Stimulated activated CD8-positive, alpha-beta memory T cell treated with anti-CD3 and anti-CD28 coated beads, Interleukin-12 subunit alpha, Interleukin-12 subunit beta, amount 100 ng/mL, for 24 hours (primary cell): ENCODE measurements at regions not wholly inside any gene's neighbourhood (a gene's known extent, or its start where the extent isn't known, plus 50 kb on each side); places are given as distances from the start of the nearest gene placed in this dataset.

Experiments used
- DNase-seq: peaks from one replicate; pipeline ENCODE4 v3.0.0-alpha.2; 2020; ENCODE audit errors: extremely low read depth

- DNase-seq = no peak
These were observed 234.4 kb upstream of the PMFBP1 start for GRCh38 chr16:72406390-72406789.

GRCh38 chr16:72404299-72404698 is 232.3 kb upstream of the PMFBP1 start:
- no peak for DNase-seq

DNA sequence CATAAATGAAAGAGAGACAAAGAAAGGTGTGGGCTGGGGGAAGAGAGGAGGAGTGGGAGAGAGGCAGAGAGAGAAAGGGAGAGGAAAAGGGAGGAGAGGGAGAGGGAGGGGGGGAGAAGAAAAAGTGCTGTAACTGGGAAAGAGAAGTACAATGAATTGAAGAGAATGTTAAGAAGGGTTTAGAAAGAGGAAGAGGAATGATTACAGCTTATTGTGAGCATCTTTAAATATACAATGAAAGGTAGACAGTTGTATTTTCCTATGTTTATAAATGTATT is 229.1 kb upstream of the PMFBP1 start:
- no peak for DNase-seq

DNA sequence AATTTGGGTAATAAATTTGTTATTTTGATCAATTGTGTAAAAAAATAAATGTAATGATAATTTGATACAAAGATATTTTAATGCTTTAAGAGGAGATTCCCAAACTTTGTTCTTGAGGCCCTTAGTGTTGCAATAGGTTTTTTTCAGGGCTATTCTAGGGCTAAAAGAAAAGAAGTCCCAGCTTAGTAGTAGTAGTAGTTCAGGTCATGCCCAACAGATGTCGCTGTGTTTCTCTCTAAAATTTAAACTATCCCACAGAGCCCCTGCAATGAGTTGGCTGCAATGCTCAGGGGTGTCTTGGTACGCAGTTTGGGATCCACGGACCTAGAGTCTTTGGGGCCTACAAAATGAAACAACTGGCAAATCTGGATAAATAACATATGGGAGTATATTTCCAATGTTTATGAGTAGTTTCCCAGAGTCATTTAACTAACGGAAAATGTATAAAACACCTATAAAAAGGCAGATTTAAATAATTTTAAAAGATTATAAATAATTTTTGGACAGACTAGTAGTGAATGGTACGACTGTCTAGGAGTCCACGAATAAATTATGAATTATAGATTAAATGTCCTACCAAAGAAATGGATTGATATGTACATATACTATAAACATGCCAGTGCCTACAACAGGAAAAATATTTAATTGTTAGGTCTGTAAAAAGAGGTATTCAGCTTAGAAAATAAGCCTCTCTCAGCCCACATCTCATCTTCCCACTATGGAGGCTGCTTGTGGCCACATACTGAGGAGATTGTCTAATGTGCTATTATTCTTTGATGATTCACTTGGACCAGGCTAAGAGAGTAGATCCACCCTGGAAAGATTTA is 228.5 kb upstream of the PMFBP1 start:
- no peak for DNase-seq

- DNase-seq = no peak
These were observed 227.9 kb upstream of the PMFBP1 start for GRCh38 chr16:72399811-72400210.

DNA sequence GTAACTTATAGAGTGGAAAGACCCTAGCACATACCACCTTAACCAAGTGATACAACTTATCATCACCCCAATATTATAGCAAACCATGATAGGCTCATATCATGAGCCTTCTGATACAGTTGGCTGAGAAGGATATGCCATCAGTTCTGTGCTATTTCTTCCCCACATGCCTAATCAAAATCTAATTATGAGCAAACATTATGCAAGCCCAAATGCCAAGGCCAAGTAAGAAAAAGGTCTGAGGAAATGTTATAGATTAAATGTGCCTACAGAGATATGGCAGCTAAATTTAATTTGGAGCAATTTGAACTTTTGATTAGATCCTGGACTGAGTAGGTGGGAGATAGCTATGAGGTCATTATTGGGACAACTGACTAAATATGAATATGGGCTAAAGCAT is 225.9 kb upstream of the PMFBP1 start:
- no peak for DNase-seq

- DNase-seq = no peak
These were observed 222.6 kb upstream of the PMFBP1 start for GRCh38 chr16:72394526-72394925.

DNA sequence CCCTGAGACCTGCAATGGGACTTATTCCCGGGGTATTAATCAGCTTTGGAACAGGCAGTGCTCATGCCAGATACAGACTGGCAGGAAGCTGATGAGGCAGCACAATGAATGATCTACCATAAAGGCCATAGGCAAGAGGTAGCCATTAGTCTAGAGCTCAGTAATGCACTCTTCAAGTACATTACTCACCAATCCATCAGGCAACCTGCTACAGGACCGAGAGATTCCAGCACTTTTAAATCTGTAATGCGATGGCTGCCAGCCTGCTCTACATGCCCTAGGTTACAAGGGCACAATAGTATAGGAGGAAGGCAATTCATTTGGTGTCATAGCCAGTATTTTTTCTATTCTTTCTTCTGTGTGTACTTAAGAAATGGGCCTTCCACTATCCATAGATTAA is 217.8 kb upstream of the PMFBP1 start:
- DNase-seq = no peak

DNA sequence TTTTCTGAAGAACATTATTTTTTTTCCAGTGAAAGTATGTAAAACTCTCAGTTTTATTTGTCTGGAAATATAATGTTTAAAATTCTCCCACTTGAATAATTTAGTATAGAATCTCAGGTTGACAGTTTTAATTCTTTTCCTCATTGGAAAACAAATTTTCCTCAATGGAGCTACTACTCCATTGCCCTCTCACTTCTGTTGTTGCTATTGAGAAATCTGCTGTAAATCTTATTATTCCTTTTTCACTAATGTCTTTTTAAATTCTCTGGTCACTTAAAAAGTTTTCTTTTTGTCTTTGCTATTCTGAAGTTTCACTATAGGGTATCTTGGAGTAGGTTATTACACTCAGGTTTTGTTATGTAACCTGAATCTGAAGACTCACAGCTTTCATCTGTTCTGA is 216.1 kb upstream of the PMFBP1 start:
- no peak for DNase-seq

- no peak for DNase-seq
These were observed 212.7 kb upstream of the PMFBP1 start for GRCh38 chr16:72384651-72385050.

- no peak for DNase-seq
These were observed 208.3 kb upstream of the PMFBP1 start for GRCh38 chr16:72380283-72380682.

DNA sequence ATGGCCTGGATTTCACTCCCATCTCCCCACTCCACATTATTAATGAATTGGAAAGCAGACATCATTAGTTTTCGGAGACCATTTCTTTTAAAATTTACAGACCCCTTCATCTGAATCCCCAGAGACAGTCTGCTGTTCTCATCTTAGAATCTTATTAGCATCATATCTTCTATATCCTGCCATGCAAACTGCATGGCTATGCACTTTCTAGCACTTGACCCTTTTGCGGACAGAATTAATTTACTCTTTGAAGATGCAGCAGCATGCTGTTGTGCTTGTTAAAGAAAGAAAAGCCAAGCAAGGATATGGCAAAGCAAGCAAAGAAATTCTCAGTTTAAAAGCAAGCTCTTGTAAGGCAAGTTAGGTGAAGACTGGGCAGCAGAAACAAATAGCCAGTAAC is 201.2 kb upstream of the PMFBP1 start:
- no peak for DNase-seq

DNA sequence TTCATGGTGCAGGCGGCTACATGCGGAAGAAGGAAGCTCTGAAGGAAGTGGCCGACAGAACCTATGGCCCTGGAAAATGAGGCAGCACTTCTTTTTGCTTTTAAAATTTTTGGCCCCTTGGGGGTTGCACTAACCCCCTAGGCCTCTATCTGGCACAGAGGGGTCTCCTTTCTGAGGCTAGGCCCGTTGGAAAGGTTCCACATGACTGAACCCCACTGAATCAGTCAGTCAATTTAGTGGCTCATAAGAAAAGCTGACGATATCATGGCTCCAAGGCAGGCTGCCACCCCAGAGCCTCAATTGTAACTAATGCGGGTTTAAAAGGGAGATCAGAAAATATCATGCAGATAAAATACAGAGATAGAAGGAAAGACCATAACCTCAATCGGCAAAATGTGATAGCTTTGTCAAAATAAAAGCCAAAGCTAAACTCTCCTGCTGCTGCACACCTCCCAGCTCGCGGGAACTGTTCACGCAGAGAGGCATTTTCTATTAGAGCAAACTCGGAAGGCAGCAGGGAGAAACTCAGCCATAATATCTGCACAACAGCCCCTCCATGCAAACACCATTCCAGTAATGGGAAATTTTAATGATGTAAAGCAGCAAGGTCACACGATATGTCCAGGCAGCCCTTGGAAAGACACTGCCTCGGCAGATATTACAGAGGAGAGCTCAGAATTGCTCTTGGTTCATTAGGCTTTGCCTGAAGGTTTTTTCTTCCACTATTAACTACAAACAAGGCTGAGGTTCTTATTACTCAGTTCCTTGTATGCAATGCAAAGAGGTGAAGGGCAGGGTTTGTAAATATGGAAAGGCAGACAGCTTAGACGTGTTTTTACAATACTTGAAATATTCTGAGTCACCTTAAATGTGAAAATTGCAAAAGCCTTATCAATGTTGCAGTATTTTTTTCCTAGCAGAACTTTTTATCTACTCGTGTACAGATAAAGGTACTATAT is 200.4 kb upstream of the PMFBP1 start:
- no peak for DNase-seq

DNA sequence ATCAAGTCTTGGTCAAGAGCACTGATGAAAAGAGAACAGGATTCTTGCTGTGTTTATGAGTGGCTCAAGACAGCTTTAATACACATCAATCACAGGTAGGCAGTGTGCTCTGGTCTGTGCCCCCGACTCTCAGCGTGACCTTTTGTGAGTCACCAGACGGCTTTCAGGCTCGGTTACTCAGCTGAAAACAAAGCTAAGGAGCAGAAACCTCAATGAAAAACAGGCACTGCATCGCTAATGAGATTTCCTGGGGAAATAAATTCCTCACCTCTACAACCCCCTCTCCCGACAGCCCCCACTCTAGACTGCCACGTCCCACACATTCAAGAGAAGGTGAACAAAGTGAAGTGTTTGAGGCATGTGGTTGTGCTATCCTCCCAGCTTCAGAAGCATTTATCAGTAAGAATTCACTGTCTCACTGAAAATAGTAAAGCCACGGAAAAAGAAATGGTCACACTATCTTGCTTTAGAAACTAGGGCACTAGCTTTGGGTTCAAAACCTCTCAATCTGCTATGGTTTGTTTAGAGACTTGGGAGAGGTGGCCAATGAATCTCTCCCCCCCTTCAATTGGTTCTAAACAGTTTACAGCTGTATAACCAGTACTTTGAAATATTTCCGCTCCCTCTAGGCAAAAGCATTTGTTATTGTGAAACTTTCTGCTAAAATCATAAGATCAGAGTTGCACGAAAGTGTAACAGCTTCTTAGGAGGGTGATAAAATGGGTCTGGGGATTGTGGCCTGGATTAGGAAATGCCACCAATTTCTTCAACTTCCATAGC is 199.5 kb upstream of the PMFBP1 start:
- no peak for DNase-seq

- no peak for DNase-seq
These were observed 197.3 kb upstream of the PMFBP1 start for GRCh38 chr16:72369274-72369673.

GRCh38 chr16:72367851-72368250 is 195.9 kb upstream of the PMFBP1 start:
- DNase-seq = no peak

- no peak for DNase-seq
These were observed 191.0 kb upstream of the PMFBP1 start for GRCh38 chr16:72362973-72363372.

GRCh38 chr16:72362476-72362875 is 190.5 kb upstream of the PMFBP1 start:
- DNase-seq = no peak

DNA sequence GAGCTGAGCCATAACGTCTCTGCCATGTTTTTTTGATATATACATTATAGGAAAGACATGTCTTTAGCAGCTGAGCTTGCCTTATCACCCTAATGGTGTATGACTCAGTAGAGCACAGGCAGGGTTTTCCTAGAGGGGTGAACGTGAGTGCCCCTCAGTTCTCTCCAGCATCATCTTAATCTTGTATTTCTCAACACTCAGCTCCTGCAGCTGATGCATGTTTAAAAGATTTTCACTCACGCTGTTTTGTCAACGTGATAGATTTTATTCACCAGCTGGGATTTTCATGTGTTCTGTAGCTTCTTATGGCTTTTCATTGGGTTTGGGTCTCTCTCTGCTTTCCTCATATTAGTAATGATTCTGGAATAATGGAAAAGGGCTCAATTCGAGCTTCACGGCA is 186.0 kb upstream of the PMFBP1 start:
- DNase-seq = no peak

DNA sequence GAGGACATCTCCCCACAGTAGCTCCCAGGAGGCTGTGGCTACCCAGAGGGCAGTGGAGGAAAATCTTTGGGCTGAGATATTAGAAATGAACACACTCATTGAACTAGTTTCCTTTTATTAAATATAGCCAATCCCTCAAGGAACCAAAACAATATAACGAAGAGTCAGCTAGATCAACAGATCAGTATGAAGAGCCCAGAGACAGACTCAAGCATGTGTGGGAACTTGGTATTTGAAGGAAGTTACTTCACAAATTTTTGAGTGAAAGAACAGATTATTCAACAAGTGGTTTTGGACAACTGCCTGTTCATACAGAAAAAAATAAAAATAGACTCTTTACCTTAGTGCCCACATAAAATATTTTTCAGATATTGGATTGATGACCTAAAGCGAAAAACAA is 183.6 kb upstream of the PMFBP1 start:
- DNase-seq = no peak

- no peak for DNase-seq
These were observed 177.8 kb upstream of the PMFBP1 start for GRCh38 chr16:72349719-72350118.

DNA sequence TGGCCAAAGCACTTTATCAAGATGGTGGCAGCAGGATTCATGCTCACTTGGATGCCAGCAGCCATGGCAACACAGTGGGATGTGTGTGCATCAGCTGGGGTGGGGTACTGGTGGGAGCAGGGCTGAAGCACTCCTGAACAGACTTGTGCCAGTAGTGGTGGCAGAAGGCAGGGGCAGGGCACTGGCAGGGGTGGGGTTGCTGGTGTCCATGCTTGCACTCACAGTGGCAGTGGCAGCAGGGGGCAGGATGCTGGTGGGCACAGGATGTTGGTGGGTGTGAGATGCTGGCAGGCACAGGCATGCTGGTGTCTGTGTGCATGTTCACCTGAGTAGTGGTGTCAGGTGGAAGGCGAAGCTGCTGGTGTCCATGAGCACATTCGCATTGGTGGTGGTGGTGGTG is 161.0 kb upstream of the PMFBP1 start:
- DNase-seq = no peak
